H4 (cell line): ENCODE measurements at regions not wholly inside any gene's neighbourhood (a gene's known extent, or its start where the extent isn't known, plus 50 kb on each side); places are given as distances from the start of the nearest gene placed in this dataset.
A peak's percentile ranks its signal among the peaks of the same experiment; 100 is the strongest.

Experiments used
- DNase-seq: peaks from one replicate; pipeline ENCODE4 v3.0.0-alpha.2; 2015; ENCODE audit warnings: low spot score

DNA sequence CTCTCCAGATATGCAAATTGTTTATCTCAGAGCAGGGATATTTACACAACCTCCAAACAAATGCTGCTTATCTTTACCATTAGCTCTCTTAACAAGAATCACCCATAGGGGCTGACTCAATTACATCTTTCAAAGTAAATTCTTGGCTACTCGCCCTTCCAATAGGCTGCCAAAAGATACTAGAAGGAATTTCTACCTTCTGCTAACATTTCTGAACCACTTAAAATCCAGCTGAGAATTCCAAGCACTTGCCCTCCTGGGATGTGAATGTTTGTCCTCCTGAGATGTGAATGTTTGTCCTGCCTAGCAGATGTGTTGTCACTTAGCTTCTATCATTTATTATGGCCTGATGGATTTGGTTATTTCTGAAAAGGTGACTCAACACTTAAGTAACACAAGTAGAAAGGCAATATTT is 388.0 kb downstream of the GJA1 start:
- peak; percentile 18 for DNase-seq

DNA sequence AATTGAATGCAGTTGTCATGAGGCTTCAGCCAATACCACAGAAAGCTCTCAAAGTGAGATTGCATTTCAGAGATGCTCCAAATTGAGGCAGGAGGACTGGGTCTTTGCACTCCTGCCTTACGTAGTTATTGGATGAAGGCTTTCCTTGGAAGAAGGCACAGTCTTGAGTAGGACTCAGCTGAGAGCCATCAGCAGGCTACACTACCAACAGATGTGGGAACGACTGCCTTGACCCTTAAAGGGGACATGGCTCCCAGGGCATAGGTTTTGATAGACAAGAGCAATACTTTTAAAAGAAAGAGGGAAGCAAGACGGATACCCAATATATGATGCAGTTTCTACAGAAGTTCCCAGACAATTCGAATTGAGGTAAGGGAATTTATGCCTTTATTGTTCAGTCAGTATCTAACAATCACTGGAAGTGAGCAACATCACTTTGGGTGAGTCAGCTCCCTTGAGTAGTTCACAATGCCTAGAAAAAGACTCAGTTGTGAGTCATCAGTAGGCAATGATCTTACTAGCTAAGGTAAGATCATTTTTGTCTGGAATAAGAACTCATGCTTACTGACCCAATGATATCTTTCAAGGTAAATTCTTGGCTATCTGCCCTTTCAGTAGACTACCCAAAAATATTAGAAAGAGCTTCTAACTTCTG is 390.8 kb downstream of the GJA1 start:
- peak; percentile 26 for DNase-seq

DNA sequence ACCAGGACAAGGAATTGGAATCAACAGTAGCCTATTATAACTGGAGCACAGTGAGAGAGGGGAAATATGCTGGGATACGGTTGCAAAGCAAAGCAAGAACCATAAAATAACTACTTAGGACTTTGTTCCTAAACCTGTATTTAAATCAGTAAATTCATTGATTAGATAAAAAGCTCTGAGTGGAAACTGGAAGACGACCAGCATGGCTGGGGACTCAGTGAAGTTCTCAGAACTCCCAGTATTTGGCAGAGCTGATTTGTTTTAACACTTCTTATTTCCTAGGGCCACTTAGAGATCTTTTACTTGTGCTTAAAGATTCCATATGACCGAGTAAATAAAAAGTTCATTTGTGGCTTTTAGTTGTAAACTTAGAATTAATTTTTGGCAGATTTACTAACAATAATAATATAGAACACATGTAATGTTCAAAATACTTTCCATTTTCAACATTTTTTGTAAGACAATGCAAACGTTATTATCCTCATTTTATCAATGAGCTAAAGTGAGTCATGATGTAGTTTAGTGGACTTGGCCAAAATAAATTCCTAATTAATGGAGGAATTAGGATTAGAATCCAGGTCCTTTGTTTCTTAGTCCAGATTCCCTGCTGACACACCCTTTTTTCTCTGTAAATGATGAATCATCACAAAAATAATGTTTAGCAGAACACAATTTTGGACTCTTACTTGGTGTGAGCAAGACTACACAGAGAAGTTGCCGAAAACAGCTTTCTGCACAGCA is 392.9 kb downstream of the GJA1 start:
- DNase-seq, result no peak

DNA sequence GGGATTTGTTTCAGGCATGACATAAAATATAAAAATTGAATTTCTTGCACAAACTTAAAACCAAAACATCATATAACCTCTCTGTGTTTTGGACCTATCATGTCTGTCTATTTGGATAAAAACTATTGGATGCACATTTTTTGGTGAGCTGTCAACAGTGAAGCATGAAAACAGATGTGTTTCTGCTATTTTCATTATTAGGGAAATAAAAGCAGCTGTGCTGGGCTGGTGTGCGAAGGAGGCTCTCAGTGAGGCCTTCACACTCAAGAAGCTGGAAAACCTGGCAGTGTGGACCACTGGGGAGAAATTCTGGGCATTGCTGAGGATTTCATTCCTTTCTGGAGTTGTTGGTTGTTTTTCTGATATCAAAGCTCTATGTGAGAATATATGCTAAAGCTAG is 395.3 kb downstream of the GJA1 start:
- DNase-seq, result no peak

DNA sequence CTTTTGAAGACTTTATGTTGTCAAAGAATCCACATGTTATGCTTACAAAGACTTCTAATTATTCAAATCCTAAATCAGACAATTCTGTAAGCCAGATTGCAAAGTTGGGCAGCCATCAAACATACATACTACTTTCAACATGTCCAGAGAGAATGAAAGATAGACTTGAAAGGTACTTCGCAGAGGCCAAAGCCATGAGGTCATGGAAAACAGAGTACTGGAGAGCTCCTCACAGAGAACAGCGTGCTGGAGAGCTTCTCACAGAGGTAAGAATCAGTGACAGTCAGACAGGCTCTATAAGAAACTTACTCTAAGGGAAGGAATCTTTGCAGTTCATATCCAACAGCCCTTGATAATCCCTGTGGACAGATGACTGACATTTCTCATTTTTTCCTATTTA is 400.2 kb downstream of the GJA1 start:
- DNase-seq, result no peak

DNA sequence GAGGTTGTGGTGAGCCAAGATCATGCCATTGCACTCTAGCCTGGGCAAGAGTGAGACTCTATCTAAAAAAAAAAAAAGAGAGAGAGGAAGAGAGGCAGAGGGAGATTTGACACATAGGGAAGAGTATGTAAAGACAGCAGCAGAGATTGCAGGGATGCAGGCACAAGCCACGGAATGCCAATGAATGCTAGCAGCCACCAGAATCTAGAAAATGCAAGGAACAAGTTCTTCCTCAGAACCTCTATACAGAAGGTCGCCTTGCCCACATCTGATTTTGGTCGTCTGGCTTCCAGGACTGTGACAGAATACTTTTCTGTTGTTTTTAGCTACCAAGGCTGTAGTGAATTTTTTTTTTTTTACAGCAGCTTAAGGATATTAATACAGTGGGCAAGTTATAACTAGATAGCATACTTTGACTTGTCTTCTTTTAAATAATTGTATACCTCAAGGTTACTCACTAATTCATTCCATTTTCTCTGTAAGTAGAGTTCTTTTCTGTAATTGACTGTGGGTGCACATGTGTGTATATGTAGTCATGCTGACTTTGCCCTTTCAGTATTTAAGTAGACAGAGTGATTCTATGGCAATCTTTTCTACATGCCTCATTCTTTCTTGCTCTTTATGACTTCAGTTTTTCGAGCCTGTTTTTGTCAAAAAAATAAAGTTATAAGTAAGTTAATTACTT is 402.2 kb downstream of the GJA1 start:
- DNase-seq, result no peak

DNA sequence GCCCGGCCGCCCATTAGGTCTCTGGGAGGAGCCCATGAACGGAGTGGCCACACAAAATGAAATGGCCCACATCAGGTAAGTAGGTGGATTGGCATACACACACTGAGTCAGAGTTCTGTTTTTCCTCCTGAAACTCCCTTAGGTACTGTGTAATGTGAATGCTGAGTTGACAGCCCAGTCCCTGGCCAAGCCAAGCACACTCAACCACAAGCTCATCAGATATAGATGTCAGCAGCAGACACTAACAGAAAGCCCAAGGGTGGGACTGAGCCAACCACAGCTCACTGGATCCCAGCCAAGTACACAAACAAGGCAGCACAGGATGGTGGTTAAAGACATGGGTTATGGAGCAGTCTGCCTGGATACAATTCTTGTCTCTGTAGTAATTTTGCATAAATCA is 403.4 kb downstream of the GJA1 start:
- peak; percentile 76 for DNase-seq

DNA sequence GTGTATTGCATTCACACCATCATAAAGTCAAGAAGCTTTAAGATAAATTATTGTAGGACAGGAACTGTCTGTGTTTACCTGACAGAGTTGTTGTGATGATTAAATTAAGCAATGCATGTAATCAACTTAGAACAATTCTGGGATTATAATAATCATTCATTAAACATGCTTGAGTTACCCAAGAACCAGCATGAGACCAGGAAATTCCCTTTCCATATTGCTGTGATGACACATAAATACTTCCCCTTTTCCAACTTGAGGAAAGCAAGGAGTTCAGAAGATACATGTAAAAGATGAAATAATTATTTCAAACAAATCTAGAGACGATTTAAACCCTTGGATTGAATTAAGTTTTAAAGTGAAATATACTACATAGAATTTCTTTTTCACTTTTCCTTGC is 404.4 kb downstream of the GJA1 start:
- no peak for DNase-seq

DNA sequence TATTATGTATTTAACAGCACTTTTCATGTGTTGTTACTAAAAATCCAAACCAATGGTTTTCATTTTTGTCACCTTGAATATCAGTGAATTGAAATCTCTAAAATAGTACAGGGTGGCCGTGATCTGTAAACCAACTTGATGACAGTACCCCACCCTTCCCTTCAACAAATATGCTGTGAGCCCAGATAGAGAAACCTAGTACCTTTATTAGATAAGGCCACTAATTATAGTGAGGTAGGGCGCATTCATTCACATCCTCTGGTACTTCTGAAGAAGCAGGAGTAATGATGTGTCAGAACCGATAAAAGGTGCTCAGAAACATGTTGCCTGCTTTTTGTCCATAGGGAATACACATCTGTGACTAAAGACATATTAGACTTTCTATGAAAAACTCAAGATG is 409.5 kb downstream of the GJA1 start:
- DNase-seq, result no peak

DNA sequence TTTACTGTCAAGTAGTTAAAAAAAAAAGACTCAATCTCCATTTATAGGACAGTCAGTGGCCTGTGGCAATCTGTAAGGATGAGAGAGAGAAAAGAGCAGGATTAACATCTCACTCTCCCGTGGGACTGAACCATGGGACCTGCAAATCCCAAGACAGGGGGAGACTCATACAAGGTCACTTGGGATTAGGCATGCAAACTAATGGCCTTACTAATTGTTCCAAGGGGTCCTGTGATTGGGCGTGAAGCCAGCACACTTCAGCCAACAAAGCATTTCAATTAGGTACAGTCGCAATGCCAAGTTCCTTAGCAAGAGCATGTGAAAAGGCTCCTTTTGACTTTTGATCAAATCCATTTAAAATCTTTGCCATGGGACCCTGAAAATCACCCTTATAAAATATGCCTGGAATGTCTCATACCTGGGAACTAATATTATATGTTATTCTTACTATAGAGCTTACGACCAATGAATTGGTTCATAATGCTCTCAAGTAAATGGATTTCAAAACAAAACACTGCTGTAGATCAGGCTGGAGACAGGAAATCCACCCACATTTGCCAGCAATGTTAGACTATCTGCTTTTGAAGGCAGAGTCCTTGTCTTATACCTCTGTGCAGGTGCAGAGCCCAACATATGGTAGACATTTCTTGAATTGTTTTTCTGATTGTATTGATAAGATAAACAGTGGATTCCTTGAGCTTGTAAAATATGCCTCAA is 412.5 kb downstream of the GJA1 start:
- no peak for DNase-seq

DNA sequence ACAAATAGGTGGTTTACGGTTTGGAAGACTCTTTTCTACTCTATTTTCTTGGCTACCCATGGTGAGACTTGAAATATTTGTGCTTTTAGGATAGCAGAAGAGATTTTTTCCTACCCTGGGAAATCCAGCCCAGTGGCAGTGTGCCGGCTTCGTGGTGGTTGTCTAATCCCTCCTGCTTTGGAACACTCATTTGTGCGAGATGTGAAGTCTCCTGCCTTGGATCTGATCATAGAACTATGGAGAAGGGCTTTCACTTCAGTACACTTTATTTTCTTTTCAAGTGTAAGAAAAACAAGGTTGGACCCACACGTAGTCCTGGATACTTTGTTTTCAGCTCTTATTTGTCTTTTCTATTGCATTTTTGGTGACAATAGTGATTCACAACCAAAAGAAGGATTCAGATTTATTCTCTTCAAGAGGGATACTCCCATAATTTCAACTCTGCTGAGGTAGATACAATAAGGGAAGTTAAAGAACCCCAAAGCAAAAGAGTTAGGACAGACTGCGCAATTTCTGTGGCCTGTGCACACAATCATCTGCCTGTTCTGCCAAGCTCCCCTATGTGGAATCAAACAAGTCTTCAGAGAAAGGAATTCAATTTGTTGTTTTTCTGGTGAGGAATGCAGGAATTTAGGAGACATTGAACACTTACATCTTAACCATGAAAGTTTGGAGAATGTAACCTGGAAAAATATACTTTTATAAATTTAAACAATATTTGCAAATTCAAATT is 413.2 kb downstream of the GJA1 start:
- DNase-seq, result no peak

DNA sequence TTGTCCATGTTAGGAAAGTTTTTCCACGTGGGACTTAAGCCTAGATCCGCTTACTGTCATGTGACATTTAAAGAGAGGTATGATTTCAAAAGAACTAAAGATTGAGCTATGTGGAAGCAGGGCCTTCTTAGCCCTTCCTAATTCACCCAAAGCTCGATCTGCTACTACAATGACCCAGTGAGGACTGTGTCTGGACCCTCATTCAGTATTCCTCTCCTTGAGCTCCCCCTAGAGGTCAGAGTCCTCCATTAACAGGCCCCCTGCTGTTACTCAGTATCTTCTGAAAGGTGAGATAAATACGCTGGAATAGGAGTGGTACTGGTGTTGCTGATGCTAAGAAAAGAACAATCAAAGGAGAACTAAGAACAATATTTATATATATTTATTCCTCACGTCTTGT is 414.0 kb downstream of the GJA1 start:
- DNase-seq, result peak; percentile 42

DNA sequence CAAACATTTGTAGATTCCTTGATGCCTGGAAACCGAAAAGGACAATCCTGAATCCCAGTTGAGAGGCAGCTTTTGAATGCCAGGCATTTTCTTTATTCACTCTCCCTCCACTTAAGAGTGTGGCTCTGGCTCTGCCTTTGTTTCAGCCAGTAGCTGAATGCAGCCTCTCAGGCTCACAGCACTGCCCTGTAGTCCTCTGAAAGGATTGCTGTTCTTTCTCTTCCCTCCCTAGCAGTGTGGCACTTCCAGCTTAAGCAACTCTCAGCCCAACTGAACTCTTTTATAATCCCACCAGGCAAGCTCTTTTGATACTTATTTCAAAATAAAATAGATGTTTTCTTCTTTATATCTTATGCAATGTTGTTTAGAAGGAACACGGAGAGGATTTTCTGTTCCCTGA is 415.6 kb downstream of the GJA1 start:
- no peak for DNase-seq

DNA sequence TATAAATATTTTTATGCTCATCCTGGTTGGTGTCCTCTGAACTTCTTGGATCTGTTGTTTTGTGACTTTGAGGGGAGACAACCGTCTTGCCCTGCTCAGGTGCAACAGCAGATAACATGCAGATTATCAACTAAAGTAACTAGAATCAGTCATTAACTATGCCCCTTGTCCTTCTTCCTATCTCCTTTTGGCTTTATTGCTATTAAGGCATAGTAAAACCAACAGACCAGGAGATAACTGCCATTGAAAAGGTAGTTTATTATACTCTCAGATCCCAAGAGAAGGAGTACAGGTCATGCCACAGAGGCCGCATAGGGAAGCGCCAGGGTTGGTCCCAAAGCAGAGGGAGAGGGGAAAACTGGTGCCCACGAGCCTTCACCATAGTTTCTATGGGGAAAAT is 418.2 kb downstream of the GJA1 start:
- no peak for DNase-seq

DNA sequence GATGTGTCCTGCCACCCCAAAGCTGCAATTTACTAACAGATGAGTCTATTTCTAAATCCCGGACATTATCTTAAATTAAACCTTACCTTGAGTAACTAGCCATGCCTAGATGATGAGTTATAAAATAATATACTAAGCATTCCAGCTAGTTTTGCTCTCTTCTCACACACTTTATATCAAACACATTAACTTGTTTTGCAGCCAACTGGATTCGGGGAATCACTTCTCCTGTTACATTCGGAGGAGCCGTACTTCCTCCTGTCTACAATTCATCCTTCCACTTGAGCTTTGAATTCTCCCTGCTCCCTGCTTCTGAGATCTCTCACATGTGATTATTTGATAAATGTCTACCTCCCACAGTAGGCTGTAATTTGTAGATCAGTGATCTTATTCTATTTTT is 420.1 kb downstream of the GJA1 start:
- DNase-seq, result no peak

DNA sequence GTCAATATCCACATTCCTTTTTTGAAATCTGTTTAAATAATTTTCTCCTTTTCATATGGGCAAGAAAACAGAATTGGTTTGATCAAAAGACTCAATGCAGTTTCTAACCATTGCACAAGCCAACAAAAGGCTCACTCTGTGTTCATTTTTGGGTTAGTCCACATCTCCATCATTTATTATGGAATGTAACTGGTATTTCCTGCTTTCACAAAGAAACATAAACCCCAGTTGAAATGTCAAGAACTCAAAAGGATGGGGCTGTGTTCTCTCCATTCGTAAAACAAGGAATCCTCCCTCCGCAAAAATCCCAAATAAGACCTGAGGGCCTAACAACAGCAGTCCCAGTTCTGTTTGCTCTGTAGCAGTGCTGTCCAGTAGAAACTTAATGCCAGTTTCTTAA is 420.9 kb downstream of the GJA1 start:
- no peak for DNase-seq

DNA sequence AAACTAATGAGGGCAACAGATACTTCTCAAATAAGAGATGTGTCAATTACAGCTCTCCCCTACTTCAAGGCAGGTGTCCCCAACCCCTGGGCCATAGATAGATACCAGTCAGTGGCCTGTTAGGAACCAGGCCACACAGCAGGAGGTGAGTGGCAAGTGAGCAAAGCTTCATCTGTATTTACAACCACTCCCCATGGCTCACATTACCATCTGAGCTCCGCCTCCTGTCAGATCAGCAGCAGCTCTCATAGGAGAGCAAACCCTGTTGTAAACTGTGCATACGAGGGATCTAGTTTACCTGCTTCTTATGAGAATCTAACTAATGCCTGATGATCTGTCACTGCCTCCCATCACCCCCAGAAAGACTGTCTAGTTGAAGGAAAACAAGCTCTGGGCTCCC is 422.1 kb downstream of the GJA1 start:
- DNase-seq, result no peak

DNA sequence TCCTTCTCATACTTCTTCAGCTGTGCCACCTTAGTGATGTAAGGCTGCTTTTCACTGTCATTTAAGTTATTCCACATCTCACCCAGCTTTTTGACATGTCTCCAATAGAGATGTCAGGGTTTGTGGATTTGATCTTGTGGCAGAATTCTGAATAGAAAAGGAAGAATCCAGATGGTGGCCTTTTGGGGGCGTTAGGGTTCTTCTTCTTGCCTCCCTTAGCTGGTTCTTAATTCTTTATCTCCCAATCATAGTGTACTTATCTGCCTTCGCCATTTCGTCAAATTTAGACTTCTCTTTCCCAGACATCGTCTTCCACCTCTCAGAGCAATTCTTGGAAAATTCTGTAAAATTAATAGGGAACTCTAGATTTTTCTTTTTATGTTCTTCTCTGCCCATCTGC is 422.9 kb downstream of the GJA1 start:
- DNase-seq, result no peak

DNA sequence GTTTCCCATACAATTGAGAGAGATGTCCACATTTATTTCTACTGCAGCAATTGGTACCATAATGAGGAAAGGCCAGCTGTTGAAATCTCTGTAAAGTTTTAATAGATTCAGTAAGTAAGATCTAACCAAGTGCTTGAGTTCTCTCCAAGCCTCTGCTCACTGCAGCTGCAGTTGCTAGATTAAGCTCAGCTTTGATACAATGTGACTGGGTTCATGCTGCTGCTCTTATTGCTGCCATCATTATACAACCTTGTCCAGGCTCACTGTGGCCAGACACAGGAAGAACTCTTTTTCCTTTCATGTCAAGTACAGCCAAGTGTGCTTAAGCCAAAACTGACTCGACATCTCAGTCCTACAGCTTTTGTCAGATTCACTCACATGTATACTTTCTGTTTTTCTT is 423.5 kb downstream of the GJA1 start:
- no peak for DNase-seq

DNA sequence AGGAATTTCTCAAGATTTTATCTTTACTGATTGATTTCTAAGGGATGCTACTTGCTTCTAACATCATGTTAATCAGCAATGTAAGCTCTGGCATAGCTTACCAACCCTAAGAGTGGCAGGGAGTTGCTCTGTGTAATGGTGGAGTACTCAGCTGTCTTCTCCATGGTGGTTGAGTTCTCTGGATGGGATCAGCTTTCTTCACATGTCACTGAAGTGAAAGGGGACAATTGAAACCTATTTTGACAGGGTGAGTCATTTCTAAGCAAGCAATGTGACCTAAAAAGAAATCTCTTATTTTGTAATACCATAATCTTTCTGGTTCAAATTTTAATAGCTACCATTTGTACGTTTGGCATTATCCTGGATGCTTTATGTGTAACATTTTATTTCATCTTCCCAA is 430.4 kb downstream of the GJA1 start:
- no peak for DNase-seq

DNA sequence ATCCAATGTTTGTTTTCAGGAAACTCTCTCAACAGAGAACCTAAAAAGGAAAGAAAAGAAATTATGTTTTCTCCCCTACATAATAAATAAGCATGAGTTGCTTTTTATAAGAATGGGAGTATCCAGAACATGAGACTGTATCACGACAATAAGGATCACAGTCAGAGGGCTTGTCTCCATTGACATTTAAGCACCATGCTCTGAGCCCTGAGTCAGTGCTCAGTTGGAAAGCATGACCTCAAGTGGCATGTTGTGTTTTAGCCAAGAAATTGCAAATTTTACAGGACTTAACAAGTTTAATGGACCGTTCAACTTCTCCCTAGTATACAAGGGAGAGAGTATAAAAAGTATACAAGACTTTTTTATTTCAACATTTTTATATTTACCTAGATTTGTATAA is 431.6 kb downstream of the GJA1 start:
- DNase-seq, result no peak

DNA sequence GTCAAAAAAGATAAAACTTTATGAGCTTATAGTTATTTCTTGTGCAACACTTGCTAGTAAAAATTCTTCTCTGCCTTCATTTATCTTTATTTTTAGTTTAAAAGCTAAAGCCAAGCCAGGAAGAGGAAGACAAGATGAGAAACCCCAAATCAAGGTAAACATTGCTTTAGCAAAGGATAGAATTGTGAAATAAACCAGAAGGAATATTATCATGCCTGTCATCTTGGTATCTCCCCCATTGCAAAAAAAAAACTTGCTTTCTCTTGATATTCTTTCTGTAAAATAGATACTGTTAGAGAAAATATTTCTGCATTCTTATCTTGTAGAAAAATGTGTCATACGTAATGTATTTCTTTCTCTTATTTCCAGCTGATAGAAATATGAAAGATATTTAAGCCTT is 432.8 kb downstream of the GJA1 start:
- no peak for DNase-seq
